ENCODE measurements at regions not wholly inside any gene's neighbourhood (a gene's known extent, or its start where the extent isn't known, plus 50 kb on each side); places are given as distances from the start of the nearest gene placed in this dataset.

GRCh38 chr15:29476503-29477080 lies 207.0 kb upstream of the NSMCE3 start:
- Mint-ChIP-seq H3K27me3 (ENCODE audit: insufficient read depth) (no peaks in the 10 kb centered on the region; the same call in none of the 2 replicates), H3K4me1 (ENCODE audit: low read depth) (no peaks in the 10 kb centered on the region), H3K27ac (no peak overlapping the region), H3K36me3 (ENCODE audit: low read depth) (no peaks in the 10 kb centered on the region), H3K4me3 (no peak overlapping the region), H3K9me3 (no peaks in the 10 kb centered on the region)
- no peak for DNase-seq
- no peak for TF ChIP-seq CTCF (IDR thresholded peaks at IDR 0.05)

GRCh38 chr15:29475096-29475495 lies 205.5 kb upstream of the NSMCE3 start:
- no peaks in the 10 kb centered on the region; the same call in 1 of the 2 replicates for H3K9me3 Mint-ChIP-seq
- no peaks in the 10 kb centered on the region for H3K4me1 Mint-ChIP-seq (ENCODE audit: low read depth)
- DNase-seq, result no peak
- peaks cover 4% of the 10 kb centered on the region for H3K27me3 Mint-ChIP-seq (ENCODE audit: insufficient read depth)
- no peak overlapping the region for H3K27ac Mint-ChIP-seq
- H3K36me3 Mint-ChIP-seq (ENCODE audit: low read depth), result no peaks in the 10 kb centered on the region
- no peak overlapping the region for H3K4me3 Mint-ChIP-seq
- TF ChIP-seq CTCF (IDR thresholded peaks at IDR 0.05), result no peak

- Mint-ChIP-seq H3K9me3 (no peaks in the 10 kb centered on the region; the same call in 1 of the 2 replicates), H3K4me1 (ENCODE audit: low read depth) (no peaks in the 10 kb centered on the region), H3K36me3 (ENCODE audit: low read depth) (no peaks in the 10 kb centered on the region), H3K27ac (no peak overlapping the region), H3K27me3 (ENCODE audit: insufficient read depth) (peaks cover 4% of the 10 kb centered on the region), H3K4me3 (no peak overlapping the region)
- DNase-seq, result no peak
- no peak for TF ChIP-seq CTCF (IDR thresholded peaks at IDR 0.05)
Measured at GRCh38 chr15:29473621-29474105, 204.0 kb upstream of the NSMCE3 start.

GRCh38 chr15:29472901-29473445 lies 203.4 kb upstream of the NSMCE3 start:
- Mint-ChIP-seq H3K27ac (no peak overlapping the region), H3K4me3 (no peak overlapping the region), H3K36me3 (ENCODE audit: low read depth) (no peaks in the 10 kb centered on the region), H3K9me3 (no peaks in the 10 kb centered on the region; the same call in 1 of the 2 replicates), H3K27me3 (ENCODE audit: insufficient read depth) (peaks cover 4% of the 10 kb centered on the region), H3K4me1 (ENCODE audit: low read depth) (no peaks in the 10 kb centered on the region)
- no peak for DNase-seq
- TF ChIP-seq CTCF (IDR thresholded peaks at IDR 0.05), result no peak

- TF ChIP-seq CTCF (IDR thresholded peaks at IDR 0.05), result no peak
- Mint-ChIP-seq H3K27ac (no peak overlapping the region), H3K36me3 (ENCODE audit: low read depth) (no peaks in the 10 kb centered on the region), H3K4me1 (ENCODE audit: low read depth) (no peaks in the 10 kb centered on the region), H3K4me3 (no peak overlapping the region), H3K27me3 (ENCODE audit: insufficient read depth) (peaks cover 11% of the 10 kb centered on the region), H3K9me3 (no peaks in the 10 kb centered on the region; the same call in 1 of the 2 replicates)
- DNase-seq, result no peak
Measured at GRCh38 chr15:29471757-29472156, 202.1 kb upstream of the NSMCE3 start.

Measured in HFFc6 (cell line).